AG09319 (cell line): ENCODE measurements at regions not wholly inside any gene's neighbourhood (a gene's known extent, or its start where the extent isn't known, plus 50 kb on each side); places are given as distances from the start of the nearest gene placed in this dataset.

Experiments used
- DNase-seq: peaks from one replicate; pipeline ENCODE4 v3.0.0-alpha.2; 2010; ENCODE audit warnings: low read depth; ENCODE audit errors: extremely low read depth
- CTCF ChIP-seq: IDR thresholded peaks from 2 replicates; pipeline ENCODE4 v1.5.1; 2011; ENCODE audit warnings: low read depth, mild to moderate bottlenecking, inconsistent platforms, low read length, moderate library complexity

- no peak for DNase-seq
- TF ChIP-seq CTCF: no peak
Observed at GRCh38 chr20:57066126-57066900, 200.1 kb downstream of the BMP7 start.

GRCh38 chr20:57069442-57069841, 197.0 kb downstream of the BMP7 start:
- no peak for TF ChIP-seq CTCF

GRCh38 chr20:57070296-57070695, 196.1 kb downstream of the BMP7 start:
- TF ChIP-seq CTCF: no peak
- DNase-seq: no peak

More at GRCh38 chr20:57069442-57069841, 197.0 kb downstream of the BMP7 start:
- DNase-seq: no peak

GRCh38 chr20:57071283-57071731, 195.1 kb downstream of the BMP7 start:
- TF ChIP-seq CTCF: no peak
- DNase-seq: no peak

- no peak for TF ChIP-seq CTCF
- no peak for DNase-seq
Observed at GRCh38 chr20:57071954-57072583, 194.4 kb downstream of the BMP7 start.

GRCh38 chr20:57073402-57073801, 193.0 kb downstream of the BMP7 start:
- DNase-seq: no peak
- no peak for TF ChIP-seq CTCF

- no peak for DNase-seq
- TF ChIP-seq CTCF: no peak
Observed at GRCh38 chr20:57074386-57074785, 192.1 kb downstream of the BMP7 start.
